Spleen (tissue), 11 donors: ENCODE measurements at regions not wholly inside any gene's neighbourhood (a gene's known extent, or its start where the extent isn't known, plus 50 kb on each side); places are given as distances from the start of the nearest gene placed in this dataset.

ENCODE experiments used
- DNase-seq: peaks from one replicate; pipeline ENCODE4 v3.0.0-alpha.2; 2020
- H3K27ac ChIP-seq, 8 donors: fragments of 200-600 bp; sonication (generic) in 7 of 8; 1 replicate in 4 of 8; 2 replicates in 4 of 8; pipeline versions ENCODE4 v1.5.0 to v1.8.0; 2016 to 2021; ENCODE audit warnings: inconsistent platforms in 4 of 8, mild to moderate bottlenecking in 4 of 8, moderate library complexity in 1 of 8
- H3K27me3 ChIP-seq, 7 donors: fragments of 200-600 bp; sonication (generic) in 6 of 7; replicated peaks in 1 of 7; 1 replicate in 4 of 7; 2 replicates in 3 of 7; pipeline versions ENCODE4 v1.5.0 to v1.8.0; 2016 to 2021; ENCODE audit warnings: inconsistent platforms in 3 of 7, mild to moderate bottlenecking in 1 of 7
- H3K36me3 ChIP-seq, 6 donors: fragments of 200-600 bp; sonication (generic) in 5 of 6; 1 replicate in 4 of 6; 2 replicates in 2 of 6; pipeline versions ENCODE4 v1.5.0 to v1.8.0; 2016 to 2021; ENCODE audit warnings: inconsistent platforms in 2 of 6
- H3K4me1 ChIP-seq, 6 donors: fragments of 200-600 bp; sonication (generic) in 5 of 6; 1 replicate in 3 of 6; 2 replicates in 3 of 6; pipeline versions ENCODE4 v1.5.0 to v1.8.0; 2016 to 2021; ENCODE audit warnings: inconsistent platforms in 3 of 6
- H3K4me3 ChIP-seq, 8 donors: fragments of 200-600 bp; sonication (generic) in 7 of 8; 1 replicate in 4 of 8; 2 replicates in 4 of 8; pipeline versions ENCODE4 v1.5.0 to v1.8.0; 2016 to 2021; ENCODE audit warnings: inconsistent platforms in 4 of 8, mild to moderate bottlenecking in 4 of 8, moderate library complexity in 2 of 8
- H3K9me3 ChIP-seq, 8 donors: fragments of 200-600 bp; sonication (generic) in 7 of 8; 1 replicate in 4 of 8; 2 replicates in 4 of 8; pipeline versions ENCODE4 v1.5.0 to v1.8.0; 2016 to 2021; ENCODE audit warnings: inconsistent platforms in 4 of 8
- CTCF ChIP-seq, 11 experiments: fragments of 200-600 bp in 7 of 11; fragments of 450-650 bp in 4 of 11; sonication (generic) in 4 of 11; IDR thresholded peaks in 8 of 11; conservative IDR thresholded peaks in 3 of 11; 1 replicate in 7 of 11; 2 replicates in 4 of 11; pipeline versions ENCODE4 v1.4.0 to v1.8.0; 2016 to 2021; ENCODE audit warnings: antibody characterized with exemption in 11 of 11, inconsistent platforms in 4 of 11, mild to moderate bottlenecking in 1 of 11
- POLR2A ChIP-seq, 3 donors: fragments of 450-650 bp; IDR thresholded peaks; one replicate each; pipeline ENCODE4 v1.5.1; 2017; ENCODE audit warnings: antibody characterized with exemption in 3 of 3, mild to moderate bottlenecking in 1 of 3
- POLR2AphosphoS5 ChIP-seq, 3 donors: sonication (generic); formaldehyde crosslinking; IDR thresholded peaks; one replicate each; pipeline ENCODE4 v1.5.1; 2017; ENCODE audit warnings: antibody characterized with exemption in 3 of 3
- WGBS, 5 donors: extraction: QIAGEN DNeasy Blood & Tissue Kit in 3 of 5; methylation state at CpG; one replicate each; pipeline versions ENCODE4 v1.1.5 to v1.1.7; 2013 to 2018; 5-methylcytosine and 5-hydroxymethylcytosine counted together
- intact Hi-C: fragments of 100-400 bp; cut with DNase I; formaldehyde crosslinking; loops from one replicate; pipeline ENCODE4 v1.15.0; 2023; ENCODE audit warnings: low total_unique reads
- donor health status: healthy with polysubstance abuse.
- donor health status: DM: no; HTN: no; CAD: no; lungs with moderate emphysema.
- donor health status: DM: no; HTN: no; CAD: no.
- donor health status: Bipolar disorder and iron deficiency.
- donor health status: healthy.
- donor health status: DM: no; HTN: no; CAD: no.
- donor health status: DM: yes; HTN: yes; CAD: no.

- no peaks in the 10 kb centered on the region for H3K4me1 ChIP-seq
- no peaks in the 10 kb centered on the region for H3K36me3 ChIP-seq
- H3K9me3 ChIP-seq = no peaks in the 10 kb centered on the region
- H3K27ac ChIP-seq = no peak overlapping the region
- peaks cover 0 to 32% (median 0%) of the 10 kb centered on the region in 7 donors for H3K27me3 ChIP-seq
- WGBS, 5 donors = 64 to 71% (median 68%) methylated on average over 13 of the region's 13 CpGs
- no peak overlapping the region for H3K4me3 ChIP-seq
- DNase-seq = no peak
- intact Hi-C loops = no loop called here
- TF ChIP-seq POLR2AphosphoS5 (IDR thresholded peaks at IDR 0.05) = no peak
- no peak for TF ChIP-seq POLR2A (IDR thresholded peaks at IDR 0.05)
- TF ChIP-seq CTCF (IDR thresholded peaks at IDR 0.05 in 8 of 11, conservative IDR thresholded peaks at IDR 0.05 in 3 of 11) = no peak
Observed at GRCh38 chr11:134691295-134691873, 279.3 kb upstream of the B3GAT1 start.

- 67 to 81% (median 73%) methylated on average over 2 of the region's 2 CpGs for WGBS, 5 donors
- intact Hi-C loops = no loop called here
Observed at GRCh38 chr11:134689886-134690285, 277.8 kb upstream of the B3GAT1 start.

GRCh38 chr11:134687548-134687947, 275.5 kb upstream of the B3GAT1 start:
- no peaks in the 10 kb centered on the region for H3K36me3 ChIP-seq
- no peak overlapping the region for H3K27ac ChIP-seq
- H3K4me1 ChIP-seq = no peaks in the 10 kb centered on the region
- H3K27me3 ChIP-seq = peaks cover 0 to 36% (median 0%) of the 10 kb centered on the region in 7 donors
- 54 to 73% (median 69%) methylated on average over 2 of the region's 2 CpGs for WGBS, 5 donors
- TF ChIP-seq POLR2AphosphoS5 (IDR thresholded peaks at IDR 0.05) = no peak
- TF ChIP-seq POLR2A (IDR thresholded peaks at IDR 0.05) = no peak
- no peak for TF ChIP-seq CTCF (IDR thresholded peaks at IDR 0.05 in 8 of 11, conservative IDR thresholded peaks at IDR 0.05 in 3 of 11)
- no peak for DNase-seq
- H3K4me3 ChIP-seq = no peak overlapping the region
- no peaks in the 10 kb centered on the region for H3K9me3 ChIP-seq
- intact Hi-C loops = no loop called here

More at GRCh38 chr11:134689886-134690285, 277.8 kb upstream of the B3GAT1 start:
- no peak overlapping the region for H3K4me3 ChIP-seq
- H3K9me3 ChIP-seq = no peaks in the 10 kb centered on the region
- no peak overlapping the region for H3K27ac ChIP-seq
- H3K27me3 ChIP-seq = peaks cover 0 to 36% (median 0%) of the 10 kb centered on the region in 7 donors
- H3K4me1 ChIP-seq = no peaks in the 10 kb centered on the region
- DNase-seq = peak; percentile 32
- TF ChIP-seq POLR2A (IDR thresholded peaks at IDR 0.05) (no peak), CTCF (IDR thresholded peaks at IDR 0.05 in 8 of 11, conservative IDR thresholded peaks at IDR 0.05 in 3 of 11) (no peak), POLR2AphosphoS5 (IDR thresholded peaks at IDR 0.05) (no peak)
- no peaks in the 10 kb centered on the region for H3K36me3 ChIP-seq

GRCh38 chr11:134686460-134687061, 274.5 kb upstream of the B3GAT1 start:
- no peak for TF ChIP-seq POLR2A (IDR thresholded peaks at IDR 0.05)
- TF ChIP-seq POLR2AphosphoS5 (IDR thresholded peaks at IDR 0.05) = no peak
- TF ChIP-seq CTCF (IDR thresholded peaks at IDR 0.05 in 8 of 11, conservative IDR thresholded peaks at IDR 0.05 in 3 of 11) = no peak
- Histone ChIP-seq H3K4me3 (no peak overlapping the region), H3K9me3 (no peaks in the 10 kb centered on the region), H3K27ac (no peak overlapping the region), H3K4me1 (no peaks in the 10 kb centered on the region), H3K27me3 (peaks cover 0 to 41% (median 0%) of the 10 kb centered on the region in 7 donors), H3K36me3 (no peaks in the 10 kb centered on the region)
- no peak for DNase-seq
- intact Hi-C loops = no loop called here
- WGBS, 5 donors = 33 to 45% (median 41%) methylated on average over 6 of the region's 6 CpGs
